ENCODE measurements at regions not wholly inside any gene's neighbourhood (a gene's known extent, or its start where the extent isn't known, plus 50 kb on each side); places are given as distances from the start of the nearest gene placed in this dataset.

DNA sequence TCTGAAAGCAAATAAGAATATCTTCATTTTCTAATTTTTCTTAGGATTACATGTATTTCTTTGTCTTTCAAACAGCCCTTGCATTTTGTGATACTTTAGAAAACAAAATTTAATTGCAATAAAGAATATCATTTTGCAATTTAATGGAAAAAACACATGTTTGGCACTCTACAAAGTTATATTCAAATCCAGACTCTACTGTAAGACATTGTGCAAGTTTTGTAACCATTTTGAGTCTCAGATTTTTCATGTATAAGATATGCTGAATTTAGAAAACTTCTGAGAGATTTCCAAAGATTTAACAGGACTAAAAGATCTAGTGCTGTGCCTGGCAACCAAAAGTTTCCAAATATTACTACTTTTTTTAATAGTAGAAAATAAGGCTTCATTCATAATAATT lies 187.1 kb upstream of the AGTR1 start:
- SMC1A ChIA-PET (ENCODE audit: uncharacterized antibody, unreplicated experiment): no interaction called here
- CTCF ChIA-PET: no interaction called here
- POLR2A ChIA-PET: no interaction called here
- TF ChIP-seq, protein P1, sequence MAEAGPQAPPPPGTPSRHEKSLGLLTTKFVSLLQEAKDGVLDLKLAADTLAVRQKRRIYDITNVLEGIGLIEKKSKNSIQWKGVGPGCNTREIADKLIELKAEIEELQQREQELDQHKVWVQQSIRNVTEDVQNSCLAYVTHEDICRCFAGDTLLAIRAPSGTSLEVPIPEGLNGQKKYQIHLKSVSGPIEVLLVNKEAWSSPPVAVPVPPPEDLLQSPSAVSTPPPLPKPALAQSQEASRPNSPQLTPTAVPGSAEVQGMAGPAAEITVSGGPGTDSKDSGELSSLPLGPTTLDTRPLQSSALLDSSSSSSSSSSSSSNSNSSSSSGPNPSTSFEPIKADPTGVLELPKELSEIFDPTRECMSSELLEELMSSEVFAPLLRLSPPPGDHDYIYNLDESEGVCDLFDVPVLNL (IDR thresholded peaks at IDR 0.05; ENCODE audit: low read depth, low read length): no peak
- TF ChIP-seq PAX5 (IDR thresholded peaks at IDR 0.05; ENCODE audit: borderline replicate concordance, low read depth, low read length) (no peak), ZNF622 (IDR thresholded peaks at IDR 0.05) (no peak), FOS (IDR thresholded peaks at IDR 0.05; ENCODE audit: borderline replicate concordance, extremely low read depth, insufficient read length) (no peak), SPI1 (IDR thresholded peaks at IDR 0.05; ENCODE audit: borderline replicate concordance, insufficient read depth, low read depth, low read length) (no peak), SMC3 (IDR thresholded peaks at IDR 0.05; ENCODE audit: borderline replicate concordance, low read length) (no peak), IKZF2 (IDR thresholded peaks at IDR 0.05) (no peak), ATF2 (IDR thresholded peaks at IDR 0.05; ENCODE audit: low read length) (no peak), RELA (IDR thresholded peaks at IDR 0.05; ENCODE audit: borderline replicate concordance, partially characterized antibody) (no peak), PML (IDR thresholded peaks at IDR 0.05; ENCODE audit: low read length) (no peak), FOXM1 (IDR thresholded peaks at IDR 0.05; ENCODE audit: low read depth, low read length) (no peak), BCL11A (IDR thresholded peaks at IDR 0.05; ENCODE audit: low read depth, low read length) (no peak), CBX3 (IDR thresholded peaks at IDR 0.05; ENCODE audit: borderline replicate concordance, low read depth) (no peak), EED (IDR thresholded peaks at IDR 0.05; ENCODE audit: low read depth) (no peak), GABPA (IDR thresholded peaks at IDR 0.05; ENCODE audit: low read depth) (no peak)
- TF ChIP-seq, protein P2, sequence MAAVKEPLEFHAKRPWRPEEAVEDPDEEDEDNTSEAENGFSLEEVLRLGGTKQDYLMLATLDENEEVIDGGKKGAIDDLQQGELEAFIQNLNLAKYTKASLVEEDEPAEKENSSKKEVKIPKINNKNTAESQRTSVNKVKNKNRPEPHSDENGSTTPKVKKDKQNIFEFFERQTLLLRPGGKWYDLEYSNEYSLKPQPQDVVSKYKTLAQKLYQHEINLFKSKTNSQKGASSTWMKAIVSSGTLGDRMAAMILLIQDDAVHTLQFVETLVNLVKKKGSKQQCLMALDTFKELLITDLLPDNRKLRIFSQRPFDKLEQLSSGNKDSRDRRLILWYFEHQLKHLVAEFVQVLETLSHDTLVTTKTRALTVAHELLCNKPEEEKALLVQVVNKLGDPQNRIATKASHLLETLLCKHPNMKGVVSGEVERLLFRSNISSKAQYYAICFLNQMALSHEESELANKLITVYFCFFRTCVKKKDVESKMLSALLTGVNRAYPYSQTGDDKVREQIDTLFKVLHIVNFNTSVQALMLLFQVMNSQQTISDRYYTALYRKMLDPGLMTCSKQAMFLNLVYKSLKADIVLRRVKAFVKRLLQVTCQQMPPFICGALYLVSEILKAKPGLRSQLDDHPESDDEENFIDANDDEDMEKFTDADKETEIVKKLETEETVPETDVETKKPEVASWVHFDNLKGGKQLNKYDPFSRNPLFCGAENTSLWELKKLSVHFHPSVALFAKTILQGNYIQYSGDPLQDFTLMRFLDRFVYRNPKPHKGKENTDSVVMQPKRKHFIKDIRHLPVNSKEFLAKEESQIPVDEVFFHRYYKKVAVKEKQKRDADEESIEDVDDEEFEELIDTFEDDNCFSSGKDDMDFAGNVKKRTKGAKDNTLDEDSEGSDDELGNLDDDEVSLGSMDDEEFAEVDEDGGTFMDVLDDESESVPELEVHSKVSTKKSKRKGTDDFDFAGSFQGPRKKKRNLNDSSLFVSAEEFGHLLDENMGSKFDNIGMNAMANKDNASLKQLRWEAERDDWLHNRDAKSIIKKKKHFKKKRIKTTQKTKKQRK (IDR thresholded peaks at IDR 0.05; ENCODE audit: low read depth, low read length): no peak
- TF ChIP-seq, protein P3, sequence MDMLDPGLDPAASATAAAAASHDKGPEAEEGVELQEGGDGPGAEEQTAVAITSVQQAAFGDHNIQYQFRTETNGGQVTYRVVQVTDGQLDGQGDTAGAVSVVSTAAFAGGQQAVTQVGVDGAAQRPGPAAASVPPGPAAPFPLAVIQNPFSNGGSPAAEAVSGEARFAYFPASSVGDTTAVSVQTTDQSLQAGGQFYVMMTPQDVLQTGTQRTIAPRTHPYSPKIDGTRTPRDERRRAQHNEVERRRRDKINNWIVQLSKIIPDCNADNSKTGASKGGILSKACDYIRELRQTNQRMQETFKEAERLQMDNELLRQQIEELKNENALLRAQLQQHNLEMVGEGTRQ (IDR thresholded peaks at IDR 0.05; ENCODE audit: borderline replicate concordance, low read depth, low read length): no peak
- TF ChIP-seq, protein P4, sequence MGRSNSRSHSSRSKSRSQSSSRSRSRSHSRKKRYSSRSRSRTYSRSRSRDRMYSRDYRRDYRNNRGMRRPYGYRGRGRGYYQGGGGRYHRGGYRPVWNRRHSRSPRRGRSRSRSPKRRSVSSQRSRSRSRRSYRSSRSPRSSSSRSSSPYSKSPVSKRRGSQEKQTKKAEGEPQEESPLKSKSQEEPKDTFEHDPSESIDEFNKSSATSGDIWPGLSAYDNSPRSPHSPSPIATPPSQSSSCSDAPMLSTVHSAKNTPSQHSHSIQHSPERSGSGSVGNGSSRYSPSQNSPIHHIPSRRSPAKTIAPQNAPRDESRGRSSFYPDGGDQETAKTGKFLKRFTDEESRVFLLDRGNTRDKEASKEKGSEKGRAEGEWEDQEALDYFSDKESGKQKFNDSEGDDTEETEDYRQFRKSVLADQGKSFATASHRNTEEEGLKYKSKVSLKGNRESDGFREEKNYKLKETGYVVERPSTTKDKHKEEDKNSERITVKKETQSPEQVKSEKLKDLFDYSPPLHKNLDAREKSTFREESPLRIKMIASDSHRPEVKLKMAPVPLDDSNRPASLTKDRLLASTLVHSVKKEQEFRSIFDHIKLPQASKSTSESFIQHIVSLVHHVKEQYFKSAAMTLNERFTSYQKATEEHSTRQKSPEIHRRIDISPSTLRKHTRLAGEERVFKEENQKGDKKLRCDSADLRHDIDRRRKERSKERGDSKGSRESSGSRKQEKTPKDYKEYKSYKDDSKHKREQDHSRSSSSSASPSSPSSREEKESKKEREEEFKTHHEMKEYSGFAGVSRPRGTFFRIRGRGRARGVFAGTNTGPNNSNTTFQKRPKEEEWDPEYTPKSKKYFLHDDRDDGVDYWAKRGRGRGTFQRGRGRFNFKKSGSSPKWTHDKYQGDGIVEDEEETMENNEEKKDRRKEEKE (IDR thresholded peaks at IDR 0.05): no peak

More for the DNA sequence above, 187.1 kb upstream of the AGTR1 start:
- H3K27ac ChIP-seq (ENCODE audit: control insufficient read depth, insufficient read depth): no peak overlapping the region
- no TSS peak for BruUV-seq (replicated peaks)
- no peaks in the 10 kb centered on the region for H3K4me1 ChIP-seq (ENCODE audit: control insufficient read depth, insufficient read depth, low read length)
- no peaks in the 10 kb centered on the region for H3K27me3 ChIP-seq (replicated peaks in 1 of 2; ENCODE audit: control insufficient read depth in 2 of 2, insufficient read depth in 2 of 2, low read length in 1 of 2)
- intact Hi-C loops (cut with micrococcal nuclease; ENCODE audit: unreplicated experiment) (no loop called here), in situ Hi-C loops (cut with MboI) (no loop called here)
- no peak overlapping the region for H3K4me3 ChIP-seq
- H3K9ac ChIP-seq (ENCODE audit: control insufficient read depth, insufficient read depth, low read length): no peak overlapping the region
- FAIRE-seq: no peak
- no peaks in the 10 kb centered on the region for H3K9me3 ChIP-seq (replicated peaks; ENCODE audit: control insufficient read depth, insufficient read depth, low read length)
- H3K4me2 ChIP-seq (ENCODE audit: control insufficient read depth, insufficient read depth): no peak overlapping the region
- no peaks in the 10 kb centered on the region for H4K20me1 ChIP-seq (ENCODE audit: control insufficient read depth, insufficient read depth)
- no peak for ATAC-seq
- no peak for DNase-seq (ENCODE audit: low read depth, low spot score)
- H3K36me3 ChIP-seq (ENCODE audit: control insufficient read depth in 2 of 2, insufficient read depth in 2 of 2, low read length in 1 of 2): no peaks in the 10 kb centered on the region
- RAD21 ChIA-PET (ENCODE audit: unreplicated experiment): no interaction called here
- H2AFZ ChIP-seq (ENCODE audit: control insufficient read depth, low read depth, low read length): no peak overlapping the region
- H3K79me2 ChIP-seq (ENCODE audit: control insufficient read depth, insufficient read depth, low read length): no peaks in the 10 kb centered on the region
